Tibial nerve (tissue), 4 donors: ENCODE measurements at regions not wholly inside any gene's neighbourhood (a gene's known extent, or its start where the extent isn't known, plus 50 kb on each side); places are given as distances from the start of the nearest gene placed in this dataset.

Experiments
- DNase-seq, 2 donors: peaks; one replicate each; pipeline ENCODE4 v3.0.0-alpha.2; 2019; ENCODE audit warnings: low spot score in 2 of 2
- H3K27ac ChIP-seq, 4 donors: fragments of 200-600 bp; sonication (generic) in 3 of 4; one replicate each; pipeline ENCODE4 v1.5.1; 2017 to 2019; ENCODE audit warnings: mild to moderate bottlenecking in 1 of 4
- H3K27me3 ChIP-seq, 2 donors: fragments of 200-600 bp; sonication (generic) in 1 of 2; one replicate each; pipeline versions ENCODE4 v1.5.1 to v1.6.0; 2017 to 2019
- H3K36me3 ChIP-seq, 3 donors: fragments of 200-600 bp; sonication (generic); one replicate each; pipeline ENCODE4 v1.5.1; 2018 to 2019
- H3K4me1 ChIP-seq, 4 donors: fragments of 200-600 bp; sonication (generic) in 3 of 4; one replicate each; pipeline ENCODE4 v1.5.1; 2017 to 2019
- H3K4me3 ChIP-seq, 4 donors: fragments of 200-600 bp; sonication (generic) in 3 of 4; one replicate each; pipeline ENCODE4 v1.5.1; 2017 to 2019; ENCODE audit warnings: mild to moderate bottlenecking in 1 of 4, moderate library complexity in 1 of 4
- H3K9me3 ChIP-seq, 4 donors: fragments of 200-600 bp; sonication (generic) in 3 of 4; one replicate each; pipeline ENCODE4 v1.5.1; 2017 to 2019
- CTCF ChIP-seq, 5 experiments: fragments of 200-600 bp in 3 of 5; fragments of 450-650 bp in 2 of 5; sonication (generic) in 3 of 5; IDR thresholded peaks; one replicate each; pipeline ENCODE4 v1.5.1; 2016 to 2019; ENCODE audit warnings: antibody characterized with exemption in 5 of 5, mild to moderate bottlenecking in 3 of 5, moderate library complexity in 2 of 5
- EP300 ChIP-seq, 2 donors: sonication (generic); formaldehyde crosslinking; IDR thresholded peaks; one replicate each; pipeline ENCODE4 v1.6.1; 2017; ENCODE audit warnings: antibody characterized with exemption in 2 of 2, mild to moderate bottlenecking in 1 of 2
- POLR2A ChIP-seq, 2 donors: fragments of 450-650 bp; IDR thresholded peaks; one replicate each; pipeline ENCODE4 v1.6.1; 2017; ENCODE audit warnings: antibody characterized with exemption in 2 of 2, mild to moderate bottlenecking in 2 of 2, moderate library complexity in 2 of 2
- WGBS, 2 donors: methylation state at CpG; one replicate each; pipeline ENCODE4 v1.1.5; 2018; 5-methylcytosine and 5-hydroxymethylcytosine counted together

DNA sequence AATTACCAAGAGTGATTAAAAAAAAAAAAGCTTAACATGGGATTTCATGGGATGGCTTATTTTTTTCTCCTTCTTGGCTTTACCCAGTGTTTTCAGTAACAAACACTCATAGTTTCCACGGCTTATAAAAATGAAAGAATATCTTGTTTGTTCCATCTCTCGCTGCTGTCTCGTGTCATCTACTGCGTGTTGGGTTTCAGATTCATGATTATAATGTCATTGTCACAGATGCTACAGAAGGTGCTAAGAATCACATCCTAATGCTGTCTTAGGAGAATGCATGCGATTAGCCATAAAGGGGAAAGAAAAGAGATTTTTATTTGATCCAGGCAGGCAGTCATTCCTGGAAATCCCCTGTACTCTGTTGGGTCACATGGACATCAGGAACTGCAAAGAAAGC lies 1267.6 kb upstream of the TMEM132C start:
- TF ChIP-seq CTCF (IDR thresholded peaks at IDR 0.05) (no peak), POLR2A (IDR thresholded peaks at IDR 0.05) (no peak), EP300 (IDR thresholded peaks at IDR 0.05) (no peak)
- Histone ChIP-seq H3K9me3 (no peaks in the 10 kb centered on the region), H3K4me1 (no peaks in the 10 kb centered on the region), H3K27ac (no peak overlapping the region), H3K36me3 (no peaks in the 10 kb centered on the region), H3K4me3 (no peak overlapping the region), H3K27me3 (no peaks in the 10 kb centered on the region)
- DNase-seq: no peak
- 75 to 76% methylated on average over 5 of the region's 5 CpGs for WGBS, 2 donors

DNA sequence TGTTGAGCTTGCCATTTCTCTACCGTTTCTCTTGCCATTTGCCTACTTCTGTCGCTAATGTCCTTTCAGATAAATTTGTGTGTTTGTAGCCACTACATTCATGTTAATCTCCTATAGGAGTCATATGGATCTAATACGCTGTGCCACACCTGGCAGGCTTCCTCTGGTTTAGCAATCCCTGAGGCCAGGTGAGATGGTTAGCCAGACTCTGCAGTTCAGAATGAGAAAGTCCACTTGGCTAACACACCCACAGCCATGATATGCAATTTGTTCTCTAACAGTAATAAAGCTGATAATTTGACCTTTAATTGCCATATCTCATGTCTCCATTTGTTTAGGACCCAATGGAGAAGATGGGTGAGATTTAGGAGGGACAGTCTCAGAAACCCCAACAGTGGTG lies 1261.6 kb upstream of the TMEM132C start:
- Histone ChIP-seq H3K27ac (no peak overlapping the region), H3K27me3 (no peaks in the 10 kb centered on the region), H3K9me3 (no peaks in the 10 kb centered on the region), H3K4me1 (no peaks in the 10 kb centered on the region), H3K36me3 (no peaks in the 10 kb centered on the region), H3K4me3 (no peak overlapping the region)
- no peak for DNase-seq
- TF ChIP-seq EP300 (IDR thresholded peaks at IDR 0.05): no peak
- TF ChIP-seq CTCF (IDR thresholded peaks at IDR 0.05): no peak
- no peak for TF ChIP-seq POLR2A (IDR thresholded peaks at IDR 0.05)
- WGBS, 2 donors: 95% methylated on average over 3 of the region's 3 CpGs

- no peak for DNase-seq
- no peak overlapping the region for H3K27ac ChIP-seq
- no peak overlapping the region for H3K4me3 ChIP-seq
- H3K36me3 ChIP-seq: no peaks in the 10 kb centered on the region
- TF ChIP-seq POLR2A (IDR thresholded peaks at IDR 0.05) (no peak), CTCF (IDR thresholded peaks at IDR 0.05) (no peak), EP300 (IDR thresholded peaks at IDR 0.05) (no peak)
- no peaks in the 10 kb centered on the region for H3K9me3 ChIP-seq
- H3K4me1 ChIP-seq: no peaks in the 10 kb centered on the region
- WGBS, 2 donors: 81 to 86% methylated on average over 9 of the region's 9 CpGs
- H3K27me3 ChIP-seq: no peaks in the 10 kb centered on the region
Observed at GRCh38 chr12:127006972-127007371, 1260.0 kb upstream of the TMEM132C start.

- H3K4me3 ChIP-seq: no peak overlapping the region
- TF ChIP-seq EP300 (IDR thresholded peaks at IDR 0.05) (no peak), CTCF (IDR thresholded peaks at IDR 0.05) (no peak), POLR2A (IDR thresholded peaks at IDR 0.05) (no peak)
- no peaks in the 10 kb centered on the region for H3K4me1 ChIP-seq
- no peaks in the 10 kb centered on the region for H3K36me3 ChIP-seq
- H3K9me3 ChIP-seq: no peaks in the 10 kb centered on the region
- H3K27me3 ChIP-seq: no peaks in the 10 kb centered on the region
- no peak overlapping the region for H3K27ac ChIP-seq
- no peak for DNase-seq
- WGBS, 2 donors: 88 to 89% methylated on average over 10 of the region's 10 CpGs
Observed at GRCh38 chr12:127008755-127009403, 1258.1 kb upstream of the TMEM132C start.

DNA sequence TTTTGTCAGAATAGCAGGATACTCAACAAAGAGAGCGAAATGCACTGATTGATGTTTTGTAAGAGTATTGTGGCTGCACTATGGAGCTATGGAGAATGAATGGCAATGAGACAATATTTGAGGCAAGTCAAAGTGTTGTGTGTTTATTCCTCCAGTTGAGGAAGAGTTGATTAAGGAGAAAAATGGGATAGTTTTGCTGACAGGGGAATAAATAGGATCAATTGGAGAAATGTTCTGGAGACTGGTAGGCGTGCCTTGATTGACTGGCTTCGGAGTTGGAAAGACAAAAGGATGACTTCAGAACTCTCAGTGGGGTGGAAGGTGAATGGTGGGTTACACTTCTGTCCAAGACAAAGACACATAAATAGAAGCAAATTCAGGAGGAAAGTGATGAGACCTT lies 1254.9 kb upstream of the TMEM132C start:
- 86 to 93% methylated on average over 3 of the region's 3 CpGs for WGBS, 2 donors
- H3K9me3 ChIP-seq: no peaks in the 10 kb centered on the region
- no peak for DNase-seq
- no peak overlapping the region for H3K4me3 ChIP-seq
- H3K4me1 ChIP-seq: no peaks in the 10 kb centered on the region
- no peaks in the 10 kb centered on the region for H3K36me3 ChIP-seq
- H3K27me3 ChIP-seq: no peaks in the 10 kb centered on the region
- no peak overlapping the region for H3K27ac ChIP-seq
- TF ChIP-seq CTCF (IDR thresholded peaks at IDR 0.05) (no peak), EP300 (IDR thresholded peaks at IDR 0.05) (no peak), POLR2A (IDR thresholded peaks at IDR 0.05) (no peak)
